22Rv1 (cell line): ENCODE measurements at regions not wholly inside any gene's neighbourhood (a gene's known extent, or its start where the extent isn't known, plus 50 kb on each side); places are given as distances from the start of the nearest gene placed in this dataset.

Experiments used
- ZFX ChIP-seq: fragments of 450-650 bp; IDR thresholded peaks from 2 replicates; pipeline ENCODE4 v1.6.1; 2017; ENCODE audit warnings: antibody characterized with exemption, borderline replicate concordance
- TF ChIP-seq, protein P1 (sequence below): fragments of 450-650 bp; IDR thresholded peaks from 2 replicates; pipeline ENCODE4 v1.5.1; 2017; ENCODE audit warnings: mild to moderate bottlenecking

DNA sequence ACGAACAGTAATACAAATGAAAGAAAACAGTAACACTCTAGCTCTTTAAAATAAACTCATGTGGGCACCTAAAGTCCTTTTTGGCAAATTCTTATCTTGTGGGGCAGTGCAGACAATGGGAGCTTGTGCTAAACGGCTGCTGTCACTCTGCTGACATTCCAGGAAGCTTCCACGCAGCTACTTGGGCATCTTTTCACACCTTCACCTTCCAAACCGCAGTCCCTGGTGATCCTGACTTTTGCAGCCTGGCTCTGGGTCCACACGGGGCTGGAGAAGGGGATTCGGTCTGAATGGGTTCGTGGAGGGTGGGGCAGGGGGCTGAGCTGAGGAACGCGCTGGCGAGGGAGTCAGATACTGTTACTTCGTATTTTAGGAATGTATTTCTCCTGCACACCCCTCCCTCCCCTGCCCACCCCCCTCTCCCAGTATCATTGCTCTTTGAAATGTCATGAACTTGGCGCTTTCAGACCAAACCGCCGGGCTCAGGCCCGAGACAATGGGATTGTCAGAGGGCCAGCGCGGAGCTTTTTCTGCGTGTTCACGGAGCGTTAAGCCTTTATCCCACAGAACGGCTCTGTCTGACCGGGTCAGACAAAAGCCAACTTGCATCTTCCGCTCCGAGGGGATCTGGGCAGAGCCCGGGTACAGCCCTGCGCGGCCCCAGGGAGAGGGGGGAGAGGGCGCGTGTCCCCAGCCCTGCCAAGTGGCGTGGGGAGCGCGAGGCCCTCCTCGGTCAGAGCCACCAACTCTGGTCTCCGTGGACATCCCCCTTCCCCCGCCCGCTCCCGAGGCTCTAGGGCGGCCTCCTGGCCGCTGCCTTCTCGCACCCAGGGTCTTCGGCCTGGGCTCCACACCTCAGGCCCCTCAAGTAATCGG, 76.7 kb upstream of the EN2 start:
- TF ChIP-seq, protein P1, sequence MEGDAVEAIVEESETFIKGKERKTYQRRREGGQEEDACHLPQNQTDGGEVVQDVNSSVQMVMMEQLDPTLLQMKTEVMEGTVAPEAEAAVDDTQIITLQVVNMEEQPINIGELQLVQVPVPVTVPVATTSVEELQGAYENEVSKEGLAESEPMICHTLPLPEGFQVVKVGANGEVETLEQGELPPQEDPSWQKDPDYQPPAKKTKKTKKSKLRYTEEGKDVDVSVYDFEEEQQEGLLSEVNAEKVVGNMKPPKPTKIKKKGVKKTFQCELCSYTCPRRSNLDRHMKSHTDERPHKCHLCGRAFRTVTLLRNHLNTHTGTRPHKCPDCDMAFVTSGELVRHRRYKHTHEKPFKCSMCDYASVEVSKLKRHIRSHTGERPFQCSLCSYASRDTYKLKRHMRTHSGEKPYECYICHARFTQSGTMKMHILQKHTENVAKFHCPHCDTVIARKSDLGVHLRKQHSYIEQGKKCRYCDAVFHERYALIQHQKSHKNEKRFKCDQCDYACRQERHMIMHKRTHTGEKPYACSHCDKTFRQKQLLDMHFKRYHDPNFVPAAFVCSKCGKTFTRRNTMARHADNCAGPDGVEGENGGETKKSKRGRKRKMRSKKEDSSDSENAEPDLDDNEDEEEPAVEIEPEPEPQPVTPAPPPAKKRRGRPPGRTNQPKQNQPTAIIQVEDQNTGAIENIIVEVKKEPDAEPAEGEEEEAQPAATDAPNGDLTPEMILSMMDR, result no peak
- TF ChIP-seq ZFX, result no peak
